IMR-90 (cell line): ENCODE measurements at regions not wholly inside any gene's neighbourhood (a gene's known extent, or its start where the extent isn't known, plus 50 kb on each side); places are given as distances from the start of the nearest gene placed in this dataset.

Experiments used
- ATAC-seq: fragments of 200-7000 bp; cut with Tn5 transposase; 2 replicates; pipeline ENCODE4 v1.9.1; 2020; ENCODE audit warnings: low read depth, mild to moderate bottlenecking, moderate library complexity
- BruUV-seq: library from RNA; stranded (reverse); fragments of 400-500 nt; replicated peaks from 2 replicates; lab custom pipeline; 2021; lab: Mats Ljungman, UMichigan
- CTCF ChIA-PET: fragments of 300-600 bp; formaldehyde crosslinking; extraction: SDS; loops from one replicate; lab custom pipeline; 2021; ENCODE audit warnings: antibody characterized with exemption; lab: Yijun Ruan, JAX
- POLR2A ChIA-PET: fragments of 300-600 bp; sonication (Branson Sonifier 250); formaldehyde crosslinking; loops from one replicate; lab custom pipeline; 2022; ENCODE audit warnings: antibody characterized with exemption; ENCODE audit not compliant: unreplicated experiment; lab: Charles Lee
- DNase-seq: peaks from one replicate; pipeline ENCODE4 v3.0.0; 2013
- H2AFZ ChIP-seq: replicated peaks from 2 replicates; pipeline ENCODE3; 2013; ENCODE audit warnings: low read length, mild to moderate bottlenecking; ENCODE audit not compliant: poor library complexity
- H2AK5ac ChIP-seq: 2 replicates; pipeline ENCODE4 v1.6.1; 2013; ENCODE audit warnings: low read depth, low read length, inconsistent platforms
- H2AK9ac ChIP-seq: replicated peaks from 2 replicates; pipeline ENCODE3; 2013; ENCODE audit warnings: mild to moderate bottlenecking, low read depth, low read length, moderate library complexity; ENCODE audit not compliant: poor library complexity
- H2BK120ac ChIP-seq: 2 replicates; pipeline ENCODE4 v1.6.1; 2013; ENCODE audit warnings: low read depth, low read length, inconsistent platforms
- H2BK15ac ChIP-seq: 3 replicates; pipeline ENCODE4 v1.6.1; 2013; ENCODE audit warnings: low read depth, low read length, inconsistent platforms
- H2BK20ac ChIP-seq: 2 replicates; pipeline ENCODE4 v1.6.1; 2013; ENCODE audit warnings: low read depth, mild to moderate bottlenecking, inconsistent platforms, low read length, moderate library complexity
- H2BK5ac ChIP-seq: 2 replicates; pipeline ENCODE4 v1.6.1; 2013; ENCODE audit warnings: mild to moderate bottlenecking, low read depth, low read length, inconsistent platforms; ENCODE audit not compliant: poor library complexity, severe bottlenecking
- H3K14ac ChIP-seq: replicated peaks from 2 replicates; pipeline ENCODE4 v1.6.1; 2013; ENCODE audit warnings: low read depth, low read length, inconsistent platforms
- H3K18ac ChIP-seq: 2 replicates; pipeline ENCODE4 v1.6.1; 2013; ENCODE audit warnings: low read depth, low read length, control low read depth
- H3K23ac ChIP-seq: 2 replicates; pipeline ENCODE4 v1.6.1; 2013; ENCODE audit warnings: low read depth, low read length, inconsistent platforms
- H3K27ac ChIP-seq: 2 replicates; pipeline ENCODE4 v1.5.1; 2013; ENCODE audit warnings: mild to moderate bottlenecking, control low read depth, low read length; ENCODE audit not compliant: insufficient read depth
- H3K27me3 ChIP-seq: 2 replicates; pipeline ENCODE4 v1.6.1; 2013; ENCODE audit warnings: low read length; ENCODE audit not compliant: control insufficient read depth, insufficient read depth
- H3K36me3 ChIP-seq: 2 replicates; pipeline ENCODE4 v1.6.1; 2013; ENCODE audit warnings: low read length, mixed read lengths; ENCODE audit not compliant: control insufficient read depth, insufficient read depth
- H3K4ac ChIP-seq: 2 replicates; pipeline ENCODE4 v1.6.1; 2013; ENCODE audit warnings: low read depth, low read length, inconsistent platforms
- H3K4me1 ChIP-seq: 2 replicates; pipeline ENCODE4 v1.6.1; 2013; ENCODE audit warnings: low read length, mixed read lengths; ENCODE audit not compliant: control insufficient read depth, insufficient read depth
- H3K4me2 ChIP-seq: 2 replicates; pipeline ENCODE4 v1.6.1; 2013; ENCODE audit warnings: low read depth, mild to moderate bottlenecking, control low read depth, low read length, moderate library complexity
- H3K4me3 ChIP-seq: 2 replicates; pipeline ENCODE4 v1.5.1; 2013; ENCODE audit warnings: low read depth, mild to moderate bottlenecking, control low read depth, low read length, moderate library complexity; ENCODE audit not compliant: insufficient read depth
- H3K56ac ChIP-seq: 2 replicates; pipeline ENCODE4 v1.6.1; 2013; ENCODE audit warnings: low read length, inconsistent platforms; ENCODE audit not compliant: insufficient read depth; ENCODE audit errors: extremely low read depth
- H3K79me1 ChIP-seq, 2 experiments: 2 replicates each; pipeline ENCODE4 v1.6.1; 2013; ENCODE audit warnings: low read length in 2 of 2, inconsistent platforms in 1 of 2, low read depth in 1 of 2
- H3K9ac ChIP-seq: 2 replicates; pipeline ENCODE4 v1.6.1; 2013; ENCODE audit warnings: low read depth, low read length, control low read depth
- H3K9me1 ChIP-seq: 2 replicates; pipeline ENCODE4 v1.6.1; 2013; ENCODE audit warnings: low read length, inconsistent platforms; ENCODE audit not compliant: insufficient read depth
- H3K9me3 ChIP-seq: 2 replicates; pipeline ENCODE4 v1.6.1; 2013; ENCODE audit warnings: low read length; ENCODE audit not compliant: control insufficient read depth, insufficient read depth
- H4K20me1 ChIP-seq: 2 replicates; pipeline ENCODE4 v1.6.1; 2013; ENCODE audit warnings: low read length, inconsistent platforms; ENCODE audit not compliant: insufficient read depth
- H4K5ac ChIP-seq: 2 replicates; pipeline ENCODE4 v1.6.1; 2013; ENCODE audit warnings: mild to moderate bottlenecking, low read depth, low read length, control low read depth
- H4K8ac ChIP-seq, 2 experiments: 2 replicates each; pipeline ENCODE4 v1.6.1; 2013; ENCODE audit warnings: low read depth in 2 of 2, low read length in 2 of 2, control low read depth in 1 of 2, inconsistent platforms in 1 of 2
- H4K91ac ChIP-seq: 2 replicates; pipeline ENCODE4 v1.6.1; 2013; ENCODE audit warnings: low read depth, low read length, inconsistent platforms; ENCODE audit not compliant: insufficient read depth
- CEBPB ChIP-seq: IDR thresholded peaks from 2 replicates; pipeline ENCODE4 v1.6.1; 2012; ENCODE audit warnings: low read depth, low read length, improper control_type of control experiment
- CHD1 ChIP-seq: IDR thresholded peaks from 2 replicates; pipeline ENCODE4 v1.6.1; 2012; ENCODE audit warnings: low read depth, low read length, improper control_type of control experiment
- FOS ChIP-seq: fragments of 150-350 bp; IDR thresholded peaks from 2 replicates; pipeline ENCODE4 v1.6.1; 2016; ENCODE audit warnings: low read depth, low read length
- RAD21 ChIP-seq: IDR thresholded peaks from 2 replicates; pipeline ENCODE4 v1.6.1; 2012; ENCODE audit warnings: low read length, improper control_type of control experiment
- RCOR1 ChIP-seq: IDR thresholded peaks from 2 replicates; pipeline ENCODE4 v1.6.1; 2012; ENCODE audit warnings: mild to moderate bottlenecking, low read length, improper control_type of control experiment; ENCODE audit not compliant: insufficient replicate concordance
- RFX5 ChIP-seq: IDR thresholded peaks from 2 replicates; pipeline ENCODE4 v1.8.0; 2012; ENCODE audit warnings: low read depth, mild to moderate bottlenecking, low read length, moderate library complexity
- SMC3 ChIP-seq: fragments of 150-350 bp; IDR thresholded peaks from 2 replicates; pipeline ENCODE4 v1.6.1; 2016; ENCODE audit warnings: low read depth, mild to moderate bottlenecking, antibody characterized with exemption, low read length, moderate library complexity
- whole genome bisulfite sequencing, 2 experiments: methylation state at CpG; one replicate each; pipeline versions ENCODE4 v1.1.5 to v1.1.7; 2013; ENCODE audit warnings: missing lambda C conversion rate in 2 of 2; ENCODE audit not compliant: insufficient read length in 1 of 2; ENCODE audit errors: extremely low coverage in 2 of 2; 5-methylcytosine and 5-hydroxymethylcytosine counted together
- dilution Hi-C: fragments of 300-500 bp; cut with HindIII; formaldehyde crosslinking; loops from one replicate; pipeline ENCODE4 v1.14.3; 2018; ENCODE audit warnings: low sequenced_read_pairs; ENCODE audit not compliant: unreplicated experiment
- in situ Hi-C: fragments of 300-500 bp; cut with MboI; formaldehyde crosslinking; loops from 3 replicates; pipeline ENCODE4 v1.14.3; 2019; ENCODE audit warnings: low sequenced_read_pairs, inconsistent platforms, mixed read lengths
- intact Hi-C: fragments of 100-400 bp; cut with micrococcal nuclease; formaldehyde crosslinking; loops from 2 replicates; pipeline ENCODE4 v1.10.0; 2022

- Histone ChIP-seq H2AK5ac (no peak overlapping the region), H3K9me1 (no peaks in the 10 kb centered on the region), H3K9ac (no peak overlapping the region), H3K4me3 (no peak overlapping the region), H3K27me3 (no peaks in the 10 kb centered on the region), H3K27ac (no peak overlapping the region), H3K4ac (no peak overlapping the region), H3K14ac (no peak overlapping the region), H3K4me2 (no peak overlapping the region), H3K79me1 (no peaks in the 10 kb centered on the region), H2AFZ (no peak overlapping the region), H3K23ac (no peak overlapping the region), H4K8ac (no peak overlapping the region), H3K18ac (no peak overlapping the region), H2BK120ac (no peak overlapping the region), H3K9me3 (no peaks in the 10 kb centered on the region), H2BK15ac (no peak overlapping the region), H4K91ac (no peak overlapping the region), H3K56ac (no peak overlapping the region), H3K4me1 (no peaks in the 10 kb centered on the region), H4K5ac (no peak overlapping the region), H2BK5ac (no peak overlapping the region), H2BK20ac (no peak overlapping the region), H2AK9ac (no peak overlapping the region), H3K36me3 (no peaks in the 10 kb centered on the region), H4K20me1 (no peaks in the 10 kb centered on the region)
- ATAC-seq (no peak), DNase-seq (no peak)
- no peak for TF ChIP-seq RAD21
- TF ChIP-seq RFX5, result no peak
- no peak for TF ChIP-seq RCOR1
- no peak for TF ChIP-seq CEBPB
- TF ChIP-seq FOS, result no peak
- TF ChIP-seq SMC3, result no peak
- no peak for TF ChIP-seq CHD1
- no TSS peak for BruUV-seq
- ChIA-PET CTCF (interaction anchor here (0.7 kb wide), 1 partner anchor 627 kb away, joined by 3 read pairs; no protein-coding TSS in a partner anchor), POLR2A (no interaction called here)
- dilution Hi-C loops (no loop called here), intact Hi-C loops (no loop called here), in situ Hi-C loops (no loop called here)
- 100% methylated on average over 1 of the region's 2 CpGs; no CpG with 5 or more reads in 1 of the 2 experiments for WGBS, 2 experiments
These were observed 563.8 kb downstream of the COL12A1 start for GRCh38 chr6:74642101-74642500.
